Fibroblast of pulmonary artery (primary cell): ENCODE measurements at regions not wholly inside any gene's neighbourhood (a gene's known extent, or its start where the extent isn't known, plus 50 kb on each side); places are given as distances from the start of the nearest gene placed in this dataset.

Source experiments
- DNase-seq: peaks from one replicate; pipeline ENCODE4 v3.0.0-alpha.2; 2010; ENCODE audit warnings: low read depth
- H3K4me3 ChIP-seq: replicated peaks from 2 replicates; pipeline ENCODE4 v1.5.1; 2011; ENCODE audit warnings: low read depth, mild to moderate bottlenecking, control low read depth, low read length, moderate library complexity
- TF ChIP-seq, protein P1 (sequence below): IDR thresholded peaks from 2 replicates; pipeline ENCODE4 v1.5.1; 2011; ENCODE audit warnings: mild to moderate bottlenecking, control low read depth, low read length, inconsistent platforms; ENCODE audit errors: missing control alignments

DNA sequence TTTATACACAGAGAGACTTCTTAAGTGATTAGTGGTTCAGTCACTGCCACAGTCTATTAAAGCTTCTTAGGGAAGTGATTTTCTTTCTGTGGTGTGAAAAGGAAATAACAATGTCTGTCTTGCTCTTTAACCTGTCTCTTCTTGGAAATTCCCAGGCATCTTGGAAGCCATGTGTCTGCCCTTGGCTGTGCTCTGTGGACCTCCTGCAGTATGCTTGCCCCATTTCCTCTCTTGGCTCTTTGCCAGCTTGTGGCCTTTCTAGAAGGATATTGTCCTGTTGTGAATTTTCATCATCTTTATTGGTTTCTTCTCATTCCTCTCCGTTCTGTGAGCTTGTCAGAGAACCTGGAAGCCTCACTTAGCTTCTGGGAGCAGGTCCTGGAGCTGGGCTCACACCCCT lies 338.4 kb upstream of the C2CD4B start:
- TF ChIP-seq, protein P1, sequence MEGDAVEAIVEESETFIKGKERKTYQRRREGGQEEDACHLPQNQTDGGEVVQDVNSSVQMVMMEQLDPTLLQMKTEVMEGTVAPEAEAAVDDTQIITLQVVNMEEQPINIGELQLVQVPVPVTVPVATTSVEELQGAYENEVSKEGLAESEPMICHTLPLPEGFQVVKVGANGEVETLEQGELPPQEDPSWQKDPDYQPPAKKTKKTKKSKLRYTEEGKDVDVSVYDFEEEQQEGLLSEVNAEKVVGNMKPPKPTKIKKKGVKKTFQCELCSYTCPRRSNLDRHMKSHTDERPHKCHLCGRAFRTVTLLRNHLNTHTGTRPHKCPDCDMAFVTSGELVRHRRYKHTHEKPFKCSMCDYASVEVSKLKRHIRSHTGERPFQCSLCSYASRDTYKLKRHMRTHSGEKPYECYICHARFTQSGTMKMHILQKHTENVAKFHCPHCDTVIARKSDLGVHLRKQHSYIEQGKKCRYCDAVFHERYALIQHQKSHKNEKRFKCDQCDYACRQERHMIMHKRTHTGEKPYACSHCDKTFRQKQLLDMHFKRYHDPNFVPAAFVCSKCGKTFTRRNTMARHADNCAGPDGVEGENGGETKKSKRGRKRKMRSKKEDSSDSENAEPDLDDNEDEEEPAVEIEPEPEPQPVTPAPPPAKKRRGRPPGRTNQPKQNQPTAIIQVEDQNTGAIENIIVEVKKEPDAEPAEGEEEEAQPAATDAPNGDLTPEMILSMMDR = no peak
- H3K4me3 ChIP-seq = no peak overlapping the region
- DNase-seq = peak; percentile 79

DNA sequence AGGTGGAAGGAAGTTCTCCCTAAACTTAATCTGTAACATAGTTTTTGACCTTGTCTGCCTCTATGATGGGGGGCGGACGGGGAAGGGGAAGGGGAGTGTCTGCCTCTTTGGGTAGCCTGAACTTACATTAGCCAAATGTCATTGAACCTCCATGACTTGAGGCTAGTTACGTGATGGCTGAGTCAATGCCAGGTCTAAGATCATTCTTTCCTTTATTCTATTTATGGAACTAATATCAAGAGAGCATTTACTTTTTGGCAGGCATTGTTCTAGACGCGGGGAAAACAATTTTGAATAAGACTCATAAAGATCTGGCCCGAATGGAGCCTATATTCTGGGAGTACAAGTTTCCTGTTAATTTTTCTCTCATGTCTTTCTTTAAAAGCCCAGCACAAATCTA lies 340.7 kb upstream of the C2CD4B start:
- TF ChIP-seq, protein P1 = no peak
- peak; percentile 60 for DNase-seq
- no peak overlapping the region for H3K4me3 ChIP-seq

DNA sequence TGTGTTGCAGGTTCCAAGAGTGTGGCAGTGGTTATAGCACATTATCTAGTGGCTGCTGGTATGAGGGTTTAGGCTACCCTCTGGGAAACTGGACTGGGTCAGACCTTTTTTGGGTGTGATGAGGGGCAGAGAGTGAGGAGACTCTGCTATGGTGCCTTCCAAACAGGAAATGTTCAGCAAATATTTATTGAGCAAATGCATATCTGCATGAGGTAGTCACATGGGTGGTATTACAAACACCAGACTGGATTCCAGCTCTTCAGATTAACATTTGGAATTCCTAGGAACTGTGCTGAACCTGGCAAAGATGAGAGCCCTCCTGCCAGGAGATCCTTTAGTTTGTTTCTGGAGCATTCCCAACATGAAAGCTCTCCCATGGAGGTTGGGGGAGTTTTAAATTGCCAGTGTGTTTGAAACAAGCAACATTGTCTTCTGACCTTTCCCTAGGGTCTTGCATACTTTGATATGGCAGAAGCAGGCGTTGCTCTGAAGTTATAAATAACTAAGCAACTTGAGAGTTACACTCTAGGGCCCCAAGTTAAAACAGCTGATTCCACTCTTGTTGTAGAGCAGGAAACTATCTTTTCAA lies 341.2 kb upstream of the C2CD4B start:
- peak; percentile 77 for DNase-seq
- no peak overlapping the region for H3K4me3 ChIP-seq
- TF ChIP-seq, protein P1 = no peak

DNA sequence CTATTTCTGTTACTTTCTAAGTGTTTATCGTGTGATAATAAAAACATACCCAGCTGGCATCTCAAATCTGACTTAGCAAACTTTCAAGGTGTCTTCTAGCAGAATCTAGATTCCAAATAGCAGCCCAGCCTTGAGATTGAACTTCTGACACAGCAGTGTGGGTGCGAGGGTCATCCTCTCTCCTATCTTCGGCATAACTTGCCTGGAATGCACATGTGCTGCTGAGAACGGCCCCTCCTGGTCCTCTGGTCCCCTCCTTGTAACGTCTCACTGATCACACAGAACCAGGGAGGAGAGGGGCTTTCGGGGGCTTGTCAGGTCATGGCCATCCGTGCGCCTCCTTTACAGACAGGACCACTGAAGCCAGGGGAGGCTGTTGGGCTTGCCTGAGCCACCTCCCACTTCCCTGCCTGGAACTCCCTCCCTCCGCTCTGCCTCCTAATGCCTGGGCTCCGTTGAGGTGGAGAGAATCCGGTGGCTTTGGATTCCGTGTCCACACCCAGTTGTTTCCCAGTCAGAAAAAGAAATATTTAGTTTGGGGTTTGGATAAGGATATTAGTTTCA lies 344.4 kb upstream of the C2CD4B start:
- TF ChIP-seq, protein P1 = no peak
- DNase-seq = no peak

DNA sequence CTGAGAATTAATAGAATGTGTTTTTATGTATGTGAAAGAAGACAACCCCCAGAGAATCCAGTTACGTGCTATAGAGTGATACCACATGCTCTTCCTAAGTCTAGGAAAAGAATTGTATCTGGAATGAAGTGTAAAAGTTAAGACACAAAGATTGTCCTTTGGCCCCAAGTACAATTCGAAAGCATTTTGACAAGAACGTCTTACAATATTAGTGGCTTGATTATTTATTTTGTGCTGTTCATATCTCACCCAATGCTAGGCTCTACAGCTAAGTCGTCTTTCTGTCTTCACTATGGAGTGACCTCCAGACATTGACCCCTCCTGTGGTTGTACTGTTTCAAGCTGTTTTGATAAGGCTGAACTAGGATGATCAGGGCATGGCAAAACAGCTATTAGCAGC lies 345.7 kb upstream of the C2CD4B start:
- H3K4me3 ChIP-seq = no peak overlapping the region
- DNase-seq = no peak
- TF ChIP-seq, protein P1 = no peak

More for the DNA sequence above, 344.4 kb upstream of the C2CD4B start:
- no peak overlapping the region for H3K4me3 ChIP-seq

DNA sequence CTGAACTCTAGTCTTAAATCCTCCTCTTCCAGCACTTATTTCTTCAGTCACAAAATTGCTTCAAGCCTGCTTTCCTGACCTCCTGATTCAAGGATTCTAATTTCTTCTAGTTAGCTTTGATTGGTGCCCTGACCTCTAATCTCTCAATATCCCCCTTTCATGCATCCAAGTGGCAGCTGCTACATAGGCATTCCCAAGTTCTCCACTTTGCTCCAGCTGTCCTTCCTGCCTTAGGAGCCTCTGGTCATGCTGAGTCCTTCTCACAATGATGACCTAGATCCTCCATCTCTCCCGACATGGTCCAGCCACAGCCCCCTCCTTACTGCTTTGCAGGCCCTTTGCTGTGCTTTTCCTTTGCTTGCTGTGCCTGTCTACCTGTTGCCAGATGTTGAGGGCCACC lies 347.8 kb upstream of the C2CD4B start:
- H3K4me3 ChIP-seq = no peak overlapping the region
- TF ChIP-seq, protein P1 = no peak
- no peak for DNase-seq

DNA sequence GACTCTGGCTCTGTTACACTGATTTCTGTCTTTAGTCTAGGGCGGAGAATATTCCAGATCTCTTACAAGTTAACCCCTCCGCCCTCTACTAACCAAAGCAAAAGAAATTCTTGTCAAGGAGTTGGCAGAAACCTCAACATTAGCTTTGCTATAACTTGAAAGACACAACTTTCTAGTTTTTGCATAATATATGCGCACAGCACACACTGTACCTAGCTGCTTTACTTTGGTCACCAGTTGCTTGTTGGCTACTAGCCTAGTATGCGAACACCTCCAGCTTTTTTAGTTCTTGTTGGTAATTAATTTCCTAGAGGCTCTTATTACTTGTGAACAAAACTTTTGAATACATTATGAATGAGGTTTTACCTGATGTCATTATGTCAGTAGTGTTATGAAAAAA lies 348.8 kb upstream of the C2CD4B start:
- H3K4me3 ChIP-seq = no peak overlapping the region
- DNase-seq = no peak
- TF ChIP-seq, protein P1 = no peak
